HG03280 (cell line): ENCODE measurements at regions not wholly inside any gene's neighbourhood (a gene's known extent, or its start where the extent isn't known, plus 50 kb on each side); places are given as distances from the start of the nearest gene placed in this dataset.
"Not testable (repeated sequence)": the region's sequence is repeated elsewhere in the genome, so short reads cannot be mapped to it uniquely, and the experiment has no call there.

Experiments used
- ATAC-seq: cut with Tn5 transposase; IDR thresholded peaks from one replicate; pipeline ENCODE4 v1.9.1; 2021; ENCODE audit warnings: mild to moderate bottlenecking, moderate library complexity; ENCODE audit not compliant: unreplicated experiment

GRCh38 chr3:44111482-44111881 is 130.2 kb upstream of the TOPAZ1 start:
- no peak for ATAC-seq

GRCh38 chr3:44114142-44114541 is 127.5 kb upstream of the TOPAZ1 start:
- no peak for ATAC-seq

- no peak for ATAC-seq
Observed at GRCh38 chr3:44117239-44117638, 124.4 kb upstream of the TOPAZ1 start.

GRCh38 chr3:44117736-44118135 is 124.0 kb upstream of the TOPAZ1 start:
- ATAC-seq = no peak

- ATAC-seq = no peak
Observed at GRCh38 chr3:44120721-44121582, 120.7 kb upstream of the TOPAZ1 start.

- ATAC-seq = no peak
Observed at GRCh38 chr3:44125246-44125645, 116.4 kb upstream of the TOPAZ1 start.

GRCh38 chr3:44125882-44126281 is 115.8 kb upstream of the TOPAZ1 start:
- no peak for ATAC-seq

- ATAC-seq = no peak
Observed at GRCh38 chr3:44128057-44128775, 113.5 kb upstream of the TOPAZ1 start.

GRCh38 chr3:44130249-44130648 is 111.4 kb upstream of the TOPAZ1 start:
- no peak for ATAC-seq

- no peak for ATAC-seq
Observed at GRCh38 chr3:44132061-44132460, 109.6 kb upstream of the TOPAZ1 start.

GRCh38 chr3:44132593-44132992 is 109.1 kb upstream of the TOPAZ1 start:
- ATAC-seq = no peak

GRCh38 chr3:44136421-44136820 is 105.3 kb upstream of the TOPAZ1 start:
- ATAC-seq = no peak

GRCh38 chr3:44146073-44146472 is 95.6 kb upstream of the TOPAZ1 start:
- no peak for ATAC-seq

GRCh38 chr3:44159696-44160300 is 81.9 kb upstream of the TOPAZ1 start:
- no peak for ATAC-seq

GRCh38 chr3:44160818-44161217 is 80.9 kb upstream of the TOPAZ1 start:
- ATAC-seq = no peak

- ATAC-seq = no peak
Observed at GRCh38 chr3:44171891-44172290, 69.8 kb upstream of the TOPAZ1 start.

- not testable (repeated sequence) for ATAC-seq
Observed at GRCh38 chr3:44172701-44173100, 69.0 kb upstream of the TOPAZ1 start.

- no peak for ATAC-seq
Observed at GRCh38 chr3:44173263-44173662, 68.4 kb upstream of the TOPAZ1 start.

GRCh38 chr3:44175070-44175469 is 66.6 kb upstream of the TOPAZ1 start:
- ATAC-seq = no peak

GRCh38 chr3:44179246-44179645 is 62.4 kb upstream of the TOPAZ1 start:
- ATAC-seq = no peak

- no peak for ATAC-seq
Observed at GRCh38 chr3:44184319-44184953, 57.2 kb upstream of the TOPAZ1 start.
